Endothelial cell of umbilical vein (primary cell): ENCODE measurements at regions not wholly inside any gene's neighbourhood (a gene's known extent, or its start where the extent isn't known, plus 50 kb on each side); places are given as distances from the start of the nearest gene placed in this dataset.
"Not testable (repeated sequence)": the region's sequence is repeated elsewhere in the genome, so short reads cannot be mapped to it uniquely, and the experiment has no call there.

Experiments
- BruUV-seq: library from RNA; stranded (reverse); fragments of 400-500 nt; replicated peaks from 2 replicates; lab custom pipeline; 2021; lab: Mats Ljungman, UMichigan
- CTCF ChIA-PET: fragments of 300-600, 350-600 bp; sonication (Branson Sonifier 250); formaldehyde crosslinking; loops from one replicate; lab custom pipeline; 2021; ENCODE audit warnings: antibody characterized with exemption, inconsistent platforms; lab: Charles Lee
- POLR2A ChIA-PET: fragments of 300-600, 350-600 bp; sonication (Branson Sonifier 250); formaldehyde crosslinking; loops from one replicate; lab custom pipeline; 2021; ENCODE audit warnings: antibody characterized with exemption, inconsistent platforms; lab: Charles Lee
- DNase-seq: peaks from one replicate; pipeline ENCODE4 v3.0.0-alpha.2; 2011; ENCODE audit warnings: low read depth, low spot score
- FAIRE-seq: peaks from 2 replicates; lab custom pipeline; 2011; peaks lifted over from hg19 to GRCh38; lab: Jason Lieb, UNC
- H2AFZ ChIP-seq: 2 replicates; pipeline ENCODE4 v1.6.0; 2012; ENCODE audit warnings: low read depth, low read length, control low read depth, inconsistent platforms
- H3K27ac ChIP-seq: 2 replicates; pipeline ENCODE4 v1.5.1; 2011; ENCODE audit warnings: low read depth, mild to moderate bottlenecking, control low read depth, low read length, moderate library complexity; ENCODE audit not compliant: insufficient read depth
- H3K27me3 ChIP-seq, 2 experiments: 2 replicates each; pipeline versions ENCODE4 v1.6.0 to v1.6.1; 2011; ENCODE audit warnings: low read length in 2 of 2, mixed read lengths in 1 of 2; ENCODE audit not compliant: control insufficient read depth in 2 of 2, insufficient read depth in 2 of 2
- H3K36me3 ChIP-seq, 2 experiments: 2 replicates in 1 of 2; 3 replicates in 1 of 2; pipeline ENCODE4 v1.5.1; 2011; ENCODE audit warnings: low read length in 2 of 2, mild to moderate bottlenecking in 1 of 2, moderate library complexity in 1 of 2; ENCODE audit not compliant: control insufficient read depth in 2 of 2, insufficient read depth in 2 of 2; ENCODE audit errors: extremely low read depth in 1 of 2
- H3K4me1 ChIP-seq: 3 replicates; pipeline ENCODE4 v1.5.1; 2011; ENCODE audit warnings: mild to moderate bottlenecking, low read length; ENCODE audit not compliant: control insufficient read depth, insufficient read depth; ENCODE audit errors: extremely low read depth
- H3K4me2 ChIP-seq: 2 replicates; pipeline ENCODE4 v1.6.1; 2011; ENCODE audit warnings: low read length, control low read depth, mixed read lengths; ENCODE audit not compliant: insufficient read depth
- H3K4me3 ChIP-seq, 3 experiments: fragments of 200-600 bp in 1 of 3; sonication (generic), shearing (Covaris generic) in 1 of 3; replicated peaks in 1 of 3; 2 replicates each; pipeline ENCODE4 v1.5.1; 2011 to 2016; ENCODE audit warnings: control low read depth in 3 of 3, low read length in 3 of 3, mild to moderate bottlenecking in 2 of 3, inconsistent platforms in 1 of 3, low read depth in 1 of 3, moderate library complexity in 1 of 3; ENCODE audit not compliant: insufficient read depth in 1 of 3
- H3K79me2 ChIP-seq: 2 replicates; pipeline ENCODE4 v1.6.0; 2012; ENCODE audit warnings: low read length, inconsistent platforms; ENCODE audit not compliant: control insufficient read depth, insufficient read depth
- H3K9ac ChIP-seq: replicated peaks from 2 replicates; pipeline ENCODE3; 2011; ENCODE audit warnings: low read length, control low read depth; ENCODE audit not compliant: insufficient read depth; ENCODE audit errors: extremely low read depth
- H3K9me1 ChIP-seq: replicated peaks from 3 replicates; pipeline ENCODE4 v1.6.0; 2011; ENCODE audit warnings: mild to moderate bottlenecking, low read length; ENCODE audit not compliant: control insufficient read depth, insufficient read depth; ENCODE audit errors: extremely low read depth
- H3K9me3 ChIP-seq: replicated peaks from 2 replicates; pipeline ENCODE4 v1.5.1; 2012; ENCODE audit warnings: low read length, inconsistent platforms; ENCODE audit not compliant: control insufficient read depth, insufficient read depth
- H4K20me1 ChIP-seq: replicated peaks from 2 replicates; pipeline ENCODE3; 2011; ENCODE audit warnings: mild to moderate bottlenecking, low read length; ENCODE audit not compliant: control insufficient read depth, insufficient read depth; ENCODE audit errors: extremely low read depth
- EZH2 ChIP-seq: IDR thresholded peaks from 2 replicates; pipeline ENCODE4 v1.6.1; 2012; ENCODE audit warnings: borderline replicate concordance, low read depth, mild to moderate bottlenecking, moderate library complexity, low read length, inconsistent platforms; ENCODE audit not compliant: severe bottlenecking
- FOS ChIP-seq: IDR thresholded peaks from 2 replicates; pipeline ENCODE4 v1.6.1; 2011; ENCODE audit warnings: mild to moderate bottlenecking, low read length, moderate library complexity, borderline replicate concordance; ENCODE audit not compliant: insufficient read depth
- GATA2 ChIP-seq: IDR thresholded peaks from 2 replicates; pipeline ENCODE4 v1.7.0; 2011; ENCODE audit warnings: low read depth, mild to moderate bottlenecking, moderate library complexity, mixed read lengths, low read length; ENCODE audit not compliant: insufficient read length, insufficient read depth
- JUN ChIP-seq: IDR thresholded peaks from 2 replicates; pipeline ENCODE4 v1.6.1; 2011; ENCODE audit warnings: borderline replicate concordance, low read depth; ENCODE audit not compliant: insufficient read length, insufficient read depth
- MYC ChIP-seq: IDR thresholded peaks from one replicate; pipeline ENCODE4 v1.6.1; 2011; ENCODE audit warnings: mild to moderate bottlenecking, low read depth, low read length
- POLR2A ChIP-seq: IDR thresholded peaks from 2 replicates; pipeline ENCODE4 v1.6.1; 2012; ENCODE audit warnings: low read depth, mild to moderate bottlenecking, control low read depth, low read length
- POLR2AphosphoS5 ChIP-seq: IDR thresholded peaks from 2 replicates; pipeline ENCODE4 v1.6.1; 2012; ENCODE audit warnings: low read depth, mild to moderate bottlenecking, control low read depth, low read length, moderate library complexity; ENCODE audit not compliant: insufficient read depth
- dilution Hi-C: fragments of 300-500 bp; cut with MboI; formaldehyde crosslinking; loops from one replicate; pipeline ENCODE4 v1.15.0; 2019; ENCODE audit warnings: low sequenced_read_pairs; ENCODE audit not compliant: extremely low pct_ligation_motif_present
- intact Hi-C: fragments of 100-400 bp; cut with micrococcal nuclease; formaldehyde crosslinking; loops from one replicate; pipeline ENCODE4 v1.10.0; 2022
- TF ChIP-seq, protein P1 (sequence below): IDR thresholded peaks from 2 replicates; pipeline ENCODE4 v1.6.1; 2011; ENCODE audit not compliant: insufficient read depth, insufficient read length
- TF ChIP-seq, protein P2 (sequence below), 2 donors: IDR thresholded peaks; 1 replicate in 1 of 2; 2 replicates in 1 of 2; pipeline ENCODE4 v1.5.1; 2011; ENCODE audit warnings: low read length in 2 of 2, mild to moderate bottlenecking in 2 of 2, moderate library complexity in 2 of 2, control low read depth in 1 of 2, inconsistent platforms in 1 of 2, low read depth in 1 of 2; ENCODE audit not compliant: insufficient read depth in 1 of 2; ENCODE audit errors: extremely low read depth in 1 of 2

DNA sequence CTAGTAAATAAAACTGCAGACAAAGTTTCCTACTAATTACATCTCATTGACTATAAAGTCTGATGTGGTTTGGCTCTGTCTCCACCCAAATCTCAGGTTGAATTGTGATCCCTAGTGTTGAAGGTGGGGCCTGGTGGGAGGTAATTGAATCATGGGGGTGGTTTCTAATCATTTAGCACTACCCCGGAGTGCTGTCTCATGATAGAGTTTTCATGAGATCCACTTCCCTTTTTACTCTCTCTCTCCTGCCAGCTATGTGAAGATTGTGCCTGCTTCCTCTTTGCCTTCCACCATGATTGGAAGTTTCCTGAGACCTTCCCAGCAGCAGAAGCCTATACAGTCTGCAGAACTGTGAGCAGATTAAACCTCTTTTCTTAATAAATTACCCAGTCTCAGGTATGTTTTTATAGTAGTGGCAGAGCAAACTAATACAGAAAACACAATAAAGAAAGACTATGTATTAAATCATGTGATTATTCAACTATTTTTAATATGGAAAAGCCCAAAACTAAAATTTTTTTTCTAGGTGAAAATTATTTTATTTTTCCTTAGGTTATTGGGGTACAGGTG, 232.1 kb downstream of the FZD1 start:
- BruUV-seq, result no TSS peak
- dilution Hi-C loops, result no loop called here
- H3K27ac ChIP-seq, result no peak overlapping the region

DNA sequence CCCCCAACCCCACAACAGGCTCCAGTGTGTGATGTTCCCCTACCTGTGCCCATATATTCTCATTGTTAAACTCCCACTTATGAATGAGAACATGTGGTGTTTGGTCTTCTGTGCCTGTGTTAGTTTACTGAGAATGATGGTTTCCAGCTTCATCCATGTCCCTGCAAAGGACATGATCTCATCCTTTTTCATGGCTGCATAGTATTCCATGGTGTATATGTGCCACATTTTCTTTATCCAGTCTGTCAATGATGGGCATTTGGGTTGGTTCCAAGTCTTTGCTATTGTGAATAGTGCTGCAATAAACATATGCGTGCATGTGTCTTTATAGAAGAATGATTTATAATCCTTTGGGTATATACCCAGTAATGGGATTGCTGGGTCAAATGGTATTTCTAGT, 233.0 kb downstream of the FZD1 start:
- H4K20me1 ChIP-seq, H2AFZ ChIP-seq: not testable (repeated sequence)

More for the DNA sequence above, 232.1 kb downstream of the FZD1 start:
- FAIRE-seq (no peak), DNase-seq (no peak)
- no peak overlapping the region for H2AFZ ChIP-seq
- H3K27me3 ChIP-seq, result no peaks in the 10 kb centered on the region
- H3K4me1 ChIP-seq, result no peaks in the 10 kb centered on the region
- H3K36me3 ChIP-seq, result no peaks in the 10 kb centered on the region
- H4K20me1 ChIP-seq, result no peaks in the 10 kb centered on the region
- ChIA-PET CTCF (no interaction called here), POLR2A (no interaction called here)
- intact Hi-C loops, result no loop called here
- H3K79me2 ChIP-seq, result no peaks in the 10 kb centered on the region
- no peak overlapping the region for H3K4me2 ChIP-seq
- H3K9me3 ChIP-seq, result no peaks in the 10 kb centered on the region
- H3K9me1 ChIP-seq, result no peaks in the 10 kb centered on the region
- H3K9ac ChIP-seq, result no peak overlapping the region
- TF ChIP-seq POLR2A (no peak), GATA2 (no peak), JUN (no peak), MYC (no peak), EZH2 (no peak), FOS (no peak), POLR2AphosphoS5 (no peak)
- TF ChIP-seq, protein P1, sequence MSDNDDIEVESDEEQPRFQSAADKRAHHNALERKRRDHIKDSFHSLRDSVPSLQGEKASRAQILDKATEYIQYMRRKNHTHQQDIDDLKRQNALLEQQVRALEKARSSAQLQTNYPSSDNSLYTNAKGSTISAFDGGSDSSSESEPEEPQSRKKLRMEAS, result no peak
- TF ChIP-seq, protein P2, sequence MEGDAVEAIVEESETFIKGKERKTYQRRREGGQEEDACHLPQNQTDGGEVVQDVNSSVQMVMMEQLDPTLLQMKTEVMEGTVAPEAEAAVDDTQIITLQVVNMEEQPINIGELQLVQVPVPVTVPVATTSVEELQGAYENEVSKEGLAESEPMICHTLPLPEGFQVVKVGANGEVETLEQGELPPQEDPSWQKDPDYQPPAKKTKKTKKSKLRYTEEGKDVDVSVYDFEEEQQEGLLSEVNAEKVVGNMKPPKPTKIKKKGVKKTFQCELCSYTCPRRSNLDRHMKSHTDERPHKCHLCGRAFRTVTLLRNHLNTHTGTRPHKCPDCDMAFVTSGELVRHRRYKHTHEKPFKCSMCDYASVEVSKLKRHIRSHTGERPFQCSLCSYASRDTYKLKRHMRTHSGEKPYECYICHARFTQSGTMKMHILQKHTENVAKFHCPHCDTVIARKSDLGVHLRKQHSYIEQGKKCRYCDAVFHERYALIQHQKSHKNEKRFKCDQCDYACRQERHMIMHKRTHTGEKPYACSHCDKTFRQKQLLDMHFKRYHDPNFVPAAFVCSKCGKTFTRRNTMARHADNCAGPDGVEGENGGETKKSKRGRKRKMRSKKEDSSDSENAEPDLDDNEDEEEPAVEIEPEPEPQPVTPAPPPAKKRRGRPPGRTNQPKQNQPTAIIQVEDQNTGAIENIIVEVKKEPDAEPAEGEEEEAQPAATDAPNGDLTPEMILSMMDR (IDR thresholded peaks at IDR 0.05; ENCODE audit: extremely low read depth in 1 of 2, insufficient read depth in 1 of 2, low read depth in 1 of 2, low read length in 2 of 2), result no peak
- H3K4me3 ChIP-seq, result no peak overlapping the region

More for the DNA sequence above, 233.0 kb downstream of the FZD1 start:
- H3K27me3 ChIP-seq, H3K27ac ChIP-seq, CTCF ChIA-PET, DNase-seq, dilution Hi-C loops, FAIRE-seq, H3K9me3 ChIP-seq, POLR2A ChIA-PET, intact Hi-C loops, BruUV-seq, H3K4me1 ChIP-seq, H3K4me2 ChIP-seq, H3K9me1 ChIP-seq, H3K36me3 ChIP-seq, H3K4me3 ChIP-seq, H3K79me2 ChIP-seq, H3K9ac ChIP-seq: not testable (repeated sequence)
